H1 (cell line): ENCODE measurements at regions not wholly inside any gene's neighbourhood (a gene's known extent, or its start where the extent isn't known, plus 50 kb on each side); places are given as distances from the start of the nearest gene placed in this dataset.

Source experiments
- CTCF ChIA-PET: fragments of 300-600 bp; sonication (Branson Sonifier 250); formaldehyde crosslinking; loops from one replicate; lab custom pipeline; 2021; ENCODE audit not compliant: partially characterized antibody; lab: Charles Lee
- POLR2A ChIA-PET: fragments of 300-600 bp; sonication (Branson Sonifier 250); formaldehyde crosslinking; loops from one replicate; lab custom pipeline; 2021; ENCODE audit warnings: inconsistent platforms; ENCODE audit not compliant: partially characterized antibody; lab: Charles Lee
- DNase-seq, 2 experiments: peaks; one replicate each; pipeline versions ENCODE4 v3.0.0 to v3.0.0-alpha.2; 2010 to 2022; ENCODE audit warnings: low spot score in 2 of 2, low read depth in 1 of 2, mixed read lengths in 1 of 2
- FAIRE-seq: peaks from 2 replicates; lab custom pipeline; 2011; peaks lifted over from hg19 to GRCh38; lab: Jason Lieb, UNC
- H2AFZ ChIP-seq: 2 replicates; pipeline ENCODE4 v1.8.1; 2012; ENCODE audit warnings: low read length, inconsistent platforms
- H2AK5ac ChIP-seq: 2 replicates; pipeline ENCODE4 v1.6.1; 2013; ENCODE audit warnings: low read depth, low read length
- H2BK120ac ChIP-seq: replicated peaks from 2 replicates; pipeline ENCODE3; 2013; ENCODE audit warnings: low read depth, low read length, inconsistent platforms
- H2BK12ac ChIP-seq: 2 replicates; pipeline ENCODE4 v1.6.1; 2013; ENCODE audit warnings: low read depth, low read length
- H2BK15ac ChIP-seq: 2 replicates; pipeline ENCODE4 v1.6.1; 2013; ENCODE audit warnings: low read length
- H2BK20ac ChIP-seq: 2 replicates; pipeline ENCODE4 v1.6.1; 2013; ENCODE audit warnings: low read length
- H2BK5ac ChIP-seq: 2 replicates; pipeline ENCODE4 v1.6.1; 2013; ENCODE audit warnings: low read depth, low read length
- H3K14ac ChIP-seq: 2 replicates; pipeline ENCODE4 v1.6.1; 2013; ENCODE audit warnings: inconsistent platforms; ENCODE audit not compliant: insufficient read length
- H3K18ac ChIP-seq: 2 replicates; pipeline ENCODE4 v1.6.1; 2013; ENCODE audit warnings: low read length; ENCODE audit errors: extremely low read depth
- H3K23ac ChIP-seq: 2 replicates; pipeline ENCODE4 v1.6.1; 2013; ENCODE audit warnings: inconsistent platforms; ENCODE audit not compliant: insufficient read length
- H3K23me2 ChIP-seq: 2 replicates; pipeline ENCODE4 v1.6.1; 2013; ENCODE audit warnings: low read depth, low read length
- H3K27ac ChIP-seq: 2 replicates; pipeline ENCODE4 v1.6.1; 2011; ENCODE audit warnings: low read depth, low read length, inconsistent platforms
- H3K27me3 ChIP-seq, 4 experiments: replicated peaks in 1 of 4; 1 replicate in 1 of 4; 2 replicates in 3 of 4; pipeline versions ENCODE4 v1.6.1 to v1.8.1; 2011 to 2013; ENCODE audit warnings: low read length in 3 of 4, mild to moderate bottlenecking in 3 of 4, inconsistent platforms in 2 of 4, mixed read lengths in 2 of 4, moderate library complexity in 1 of 4; ENCODE audit not compliant: control insufficient read depth in 3 of 4, insufficient read depth in 3 of 4; ENCODE audit errors: extremely low read depth in 1 of 4
- H3K36me3 ChIP-seq, 4 experiments: 2 replicates each; pipeline versions ENCODE4 v1.6.1 to v1.8.1; 2011 to 2013; ENCODE audit warnings: mild to moderate bottlenecking in 4 of 4, low read length in 3 of 4, moderate library complexity in 2 of 4, control low read depth in 1 of 4, inconsistent platforms in 1 of 4; ENCODE audit not compliant: insufficient read depth in 4 of 4, control insufficient read depth in 2 of 4
- H3K4ac ChIP-seq: replicated peaks from 2 replicates; pipeline ENCODE3; 2013; ENCODE audit warnings: low read length, low read depth, mixed read lengths, inconsistent platforms; ENCODE audit not compliant: insufficient read length
- H3K4me1 ChIP-seq, 4 experiments: replicated peaks in 1 of 4; 1 replicate in 1 of 4; 2 replicates in 3 of 4; pipeline versions ENCODE4 v1.6.1 to v1.8.1; 2011 to 2013; ENCODE audit warnings: low read length in 3 of 4, inconsistent platforms in 2 of 4, mixed read lengths in 1 of 4; ENCODE audit not compliant: insufficient read depth in 4 of 4, control insufficient read depth in 3 of 4
- H3K4me2 ChIP-seq, 2 experiments: 2 replicates each; pipeline versions ENCODE4 v1.6.1 to v1.8.1; 2011 to 2013; ENCODE audit warnings: low read depth in 2 of 2, low read length in 2 of 2, control low read depth in 1 of 2, inconsistent platforms in 1 of 2, mild to moderate bottlenecking in 1 of 2; ENCODE audit not compliant: insufficient read depth in 1 of 2
- H3K4me3 ChIP-seq, 4 experiments: fragments of 200-600, 300-600 bp in 1 of 4; sonication (generic), shearing (Covaris generic), sonication (Bioruptor Twin) in 1 of 4; 2 replicates each; pipeline versions ENCODE4 v1.5.1 to v1.8.1; 2011 to 2016; ENCODE audit warnings: low read length in 4 of 4, low read depth in 3 of 4, control low read depth in 2 of 4, inconsistent platforms in 2 of 4, mild to moderate bottlenecking in 2 of 4, mixed read lengths in 1 of 4, moderate library complexity in 1 of 4; ENCODE audit not compliant: insufficient read depth in 2 of 4; ENCODE audit errors: extremely low read depth in 1 of 4
- H3K56ac ChIP-seq: replicated peaks from 2 replicates; pipeline ENCODE3; 2013; ENCODE audit warnings: low read depth, mild to moderate bottlenecking, mixed read lengths, low read length, inconsistent platforms; ENCODE audit not compliant: insufficient read length
- H3K79me1 ChIP-seq: 2 replicates; pipeline ENCODE4 v1.6.1; 2013; ENCODE audit warnings: low read depth, low read length, control low read depth
- H3K79me2 ChIP-seq, 2 experiments: 2 replicates each; pipeline versions ENCODE4 v1.6.1 to v1.8.1; 2012 to 2013; ENCODE audit warnings: low read length in 2 of 2, mild to moderate bottlenecking in 2 of 2, inconsistent platforms in 1 of 2; ENCODE audit not compliant: insufficient read depth in 2 of 2, control insufficient read depth in 1 of 2
- H3K9ac ChIP-seq, 4 experiments: replicated peaks in 1 of 4; 1 replicate in 1 of 4; 2 replicates in 3 of 4; pipeline versions ENCODE4 v1.6.1 to v1.8.1; 2011 to 2013; ENCODE audit warnings: low read depth in 3 of 4, low read length in 3 of 4, control low read depth in 2 of 4, mild to moderate bottlenecking in 2 of 4, moderate library complexity in 2 of 4, inconsistent platforms in 1 of 4; ENCODE audit errors: extremely low read depth in 1 of 4
- H3K9me3 ChIP-seq, 2 experiments: 2 replicates each; pipeline versions ENCODE4 v1.6.1 to v1.8.1; 2012 to 2013; ENCODE audit warnings: mild to moderate bottlenecking in 2 of 2, moderate library complexity in 2 of 2, control low read depth in 1 of 2, inconsistent platforms in 1 of 2, low read depth in 1 of 2, low read length in 1 of 2, mixed read lengths in 1 of 2; ENCODE audit not compliant: insufficient read depth in 2 of 2
- H4K20me1 ChIP-seq, 2 experiments: replicated peaks in 1 of 2; 2 replicates each; pipeline versions ENCODE3 to v1.8.1; 2011 to 2013; ENCODE audit warnings: inconsistent platforms in 2 of 2, low read length in 2 of 2, mild to moderate bottlenecking in 1 of 2; ENCODE audit not compliant: insufficient read depth in 2 of 2, control insufficient read depth in 1 of 2
- H4K5ac ChIP-seq: 2 replicates; pipeline ENCODE4 v1.6.1; 2013; ENCODE audit warnings: low read length, low read depth, mixed read lengths, inconsistent platforms; ENCODE audit not compliant: insufficient read length
- H4K8ac ChIP-seq: 2 replicates; pipeline ENCODE4 v1.8.0; 2013; ENCODE audit warnings: mild to moderate bottlenecking, moderate library complexity, low read length, inconsistent platforms; ENCODE audit not compliant: insufficient read depth; ENCODE audit errors: extremely low read depth
- H4K91ac ChIP-seq: replicated peaks from 2 replicates; pipeline ENCODE3; 2013; ENCODE audit warnings: low read length, mixed read lengths, inconsistent platforms; ENCODE audit not compliant: insufficient read length
- WGBS, 2 experiments: shearing (Covaris generic) in 1 of 2; methylation state at CpG; one replicate each; pipeline versions ENCODE4 v1.1.6 to v1.1.7; 2013 to 2015; ENCODE audit warnings: low lambda C conversion rate in 2 of 2, mixed read lengths in 2 of 2, inconsistent platforms in 1 of 2, low coverage in 1 of 2, missing lambda C conversion rate in 1 of 2; ENCODE audit not compliant: insufficient replicate concordance in 2 of 2, insufficient coverage in 1 of 2, insufficient read length in 1 of 2; ENCODE audit errors: extremely low coverage in 1 of 2, missing lambda C conversion rate in 1 of 2; 5-methylcytosine and 5-hydroxymethylcytosine counted together

DNA sequence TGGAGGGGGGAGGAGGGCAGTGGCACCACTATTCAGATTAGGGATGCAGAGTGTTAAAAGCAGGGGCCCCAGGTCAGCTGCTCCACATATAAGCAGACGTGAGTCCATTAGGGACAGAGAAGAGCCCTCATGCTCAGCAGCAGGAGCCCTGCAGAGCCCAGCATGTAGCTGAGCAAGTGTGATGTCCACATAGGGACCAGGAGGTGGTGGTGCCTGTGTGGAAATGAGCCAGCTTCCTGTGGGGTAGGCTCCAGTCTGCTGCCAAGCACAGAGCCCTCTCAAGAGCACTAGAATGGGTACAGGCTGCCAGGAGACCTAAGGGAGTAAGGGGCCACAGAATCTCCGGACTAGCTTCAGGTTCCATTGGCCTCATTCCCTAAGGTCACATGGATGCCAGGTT is 57.9 kb upstream of the MLN start:
- CTCF ChIA-PET, result interaction anchor here (0.6 to 7.5 kb wide), 10 partner anchors 11 to 285 kb away, joined by 3 to 46 read pairs (median 5); partner anchors contain the start of gene UQCC2
- H3K9me3 ChIP-seq, result no peaks in the 10 kb centered on the region

More for the DNA sequence above, 57.9 kb upstream of the MLN start:
- Histone ChIP-seq H3K4me3 (no peak overlapping the region), H4K5ac (no peak overlapping the region), H3K4ac (no peak overlapping the region), H3K79me1 (no peaks in the 10 kb centered on the region), H3K23me2 (peaks cover 3% of the 10 kb centered on the region; the same call in 1 of the 2 replicates), H3K4me1 (no peaks in the 10 kb centered on the region; a peak in 1 of 7 replicates), H3K9ac (no peak overlapping the region), H3K27ac (no peak overlapping the region), H3K18ac (no peak overlapping the region), H3K27me3 (0 out of 7 replicates have a peak, but pooled peaks cover 0 to 1% (median 0%) of the 10 kb centered on the region in 4 experiments), H2BK12ac (peak overlapping the region; percentile 33; the same call in 1 of the 2 replicates), H2BK15ac (no peak overlapping the region), H3K14ac (no peak overlapping the region), H4K8ac (no peak overlapping the region), H2AK5ac (no peak overlapping the region), H4K91ac (no peak overlapping the region), H2AFZ (no peak overlapping the region), H2BK5ac (no peak overlapping the region), H2BK120ac (no peak overlapping the region), H3K79me2 (no peaks in the 10 kb centered on the region), H3K36me3 (no peaks in the 10 kb centered on the region), H2BK20ac (no peak overlapping the region), H4K20me1 (no peaks in the 10 kb centered on the region), H3K56ac (no peak overlapping the region), H3K23ac (no peak overlapping the region), H3K4me2 (no peak overlapping the region)
- POLR2A ChIA-PET, result interaction anchor here (1.0 kb wide), 2 partner anchors 9 to 92 kb away, joined by 3 read pairs; no protein-coding TSS in a partner anchor
- FAIRE-seq (no peak), DNase-seq (no peak)
- 78% methylated on average over 2 of the region's 2 CpGs; no CpG with 5 or more reads in 1 of the 2 experiments for WGBS, 2 experiments
